HEK293T (cell line): ENCODE measurements at regions not wholly inside any gene's neighbourhood (a gene's known extent, or its start where the extent isn't known, plus 50 kb on each side); places are given as distances from the start of the nearest gene placed in this dataset.

Experiments
- ARNT ChIP-seq: fragments of 450-650 bp; IDR thresholded peaks from 2 replicates; pipeline ENCODE4 v1.6.1; 2017; ENCODE audit warnings: mild to moderate bottlenecking
- BHLHE40 ChIP-seq: fragments of 450-650 bp; IDR thresholded peaks from 2 replicates; pipeline ENCODE4 v1.6.1; 2016; ENCODE audit warnings: mild to moderate bottlenecking, moderate library complexity, borderline replicate concordance
- CTBP1 ChIP-seq: fragments of 450-650 bp; IDR thresholded peaks from 2 replicates; pipeline ENCODE4 v1.6.1; 2016; ENCODE audit warnings: borderline replicate concordance
- ELF4 ChIP-seq: fragments of 450-650 bp; IDR thresholded peaks from 2 replicates; pipeline ENCODE4 v1.6.1; 2017; ENCODE audit warnings: antibody characterized with exemption
- FOXA1 ChIP-seq: fragments of 450-650 bp; IDR thresholded peaks from 2 replicates; pipeline ENCODE4 v1.6.1; 2016; ENCODE audit warnings: mild to moderate bottlenecking
- FOXK2 ChIP-seq: fragments of 450-650 bp; IDR thresholded peaks from 2 replicates; pipeline ENCODE4 v1.6.1; 2016; ENCODE audit warnings: mild to moderate bottlenecking
- FOXM1 ChIP-seq: fragments of 450-650 bp; IDR thresholded peaks from 2 replicates; pipeline ENCODE4 v1.6.1; 2017; ENCODE audit warnings: mild to moderate bottlenecking, borderline replicate concordance
- HDGF ChIP-seq: fragments of 450-650 bp; IDR thresholded peaks from 2 replicates; pipeline ENCODE4 v1.6.1; 2017; ENCODE audit warnings: antibody characterized with exemption, borderline replicate concordance
- L3MBTL2 ChIP-seq: fragments of 450-650 bp; conservative IDR thresholded peaks from 2 replicates; pipeline ENCODE4 v1.6.1; 2016; ENCODE audit warnings: mild to moderate bottlenecking
- NFRKB ChIP-seq: fragments of 450-650 bp; IDR thresholded peaks from 2 replicates; pipeline ENCODE4 v1.6.1; 2016; ENCODE audit warnings: mild to moderate bottlenecking, moderate library complexity
- SP1 ChIP-seq: fragments of 450-650 bp; IDR thresholded peaks from 2 replicates; pipeline ENCODE4 v1.6.1; 2017
- SUZ12 ChIP-seq: fragments of 450-650 bp; IDR thresholded peaks from 2 replicates; pipeline ENCODE4 v1.6.1; 2016; ENCODE audit warnings: mild to moderate bottlenecking
- ZNF384 ChIP-seq: fragments of 450-650 bp; IDR thresholded peaks from 2 replicates; pipeline ENCODE4 v1.6.1; 2016
- TF ChIP-seq, protein P1 (sequence below): fragments of 450-650 bp; IDR thresholded peaks from 2 replicates; pipeline ENCODE4 v1.6.1; 2016

DNA sequence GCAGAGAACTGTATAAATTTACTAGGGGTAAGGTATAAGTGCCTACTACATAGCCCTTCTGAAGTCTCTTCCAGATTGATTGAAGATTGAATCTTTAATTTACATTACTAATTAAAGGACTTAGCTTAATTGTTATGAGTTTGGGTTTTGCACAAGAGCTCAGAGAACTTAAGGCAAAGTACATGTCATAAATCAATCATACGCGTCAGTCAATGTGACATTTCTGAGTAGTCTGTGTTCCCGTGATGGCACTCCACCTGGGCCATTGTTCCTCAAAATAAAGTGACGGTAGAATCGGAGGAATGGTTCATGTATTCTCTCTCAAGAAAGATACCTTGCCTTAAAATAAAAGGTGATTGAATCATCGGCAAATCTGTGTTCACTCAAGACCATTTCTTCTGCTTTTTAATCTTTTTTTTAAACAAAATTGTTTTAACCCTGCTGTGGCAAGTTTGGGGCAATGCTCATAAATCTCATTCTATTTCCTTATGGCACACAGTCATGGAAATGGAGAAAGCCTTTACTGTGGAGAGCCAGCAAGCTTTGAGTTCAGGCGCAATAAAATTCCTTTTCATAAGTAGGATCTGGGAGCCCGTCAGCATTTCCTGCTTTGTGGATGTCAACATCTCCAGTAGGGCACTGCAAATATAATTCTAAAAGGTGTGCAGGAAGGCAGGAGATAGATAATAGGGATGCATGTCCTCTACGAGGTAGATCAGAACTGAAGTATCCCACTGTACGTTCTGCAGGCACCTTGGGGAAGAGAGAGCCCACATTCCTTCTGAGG lies 427.4 kb downstream of the GATA3 start:
- TF ChIP-seq HDGF (no peak), FOXA1 (no peak), CTBP1 (no peak), ELF4 (no peak), FOXK2 (no peak), SP1 (no peak), L3MBTL2 (no peak), BHLHE40 (no peak), ZNF384 (no peak), NFRKB (no peak), FOXM1 (no peak), SUZ12 (no peak), ARNT (no peak)
- TF ChIP-seq, protein P1, sequence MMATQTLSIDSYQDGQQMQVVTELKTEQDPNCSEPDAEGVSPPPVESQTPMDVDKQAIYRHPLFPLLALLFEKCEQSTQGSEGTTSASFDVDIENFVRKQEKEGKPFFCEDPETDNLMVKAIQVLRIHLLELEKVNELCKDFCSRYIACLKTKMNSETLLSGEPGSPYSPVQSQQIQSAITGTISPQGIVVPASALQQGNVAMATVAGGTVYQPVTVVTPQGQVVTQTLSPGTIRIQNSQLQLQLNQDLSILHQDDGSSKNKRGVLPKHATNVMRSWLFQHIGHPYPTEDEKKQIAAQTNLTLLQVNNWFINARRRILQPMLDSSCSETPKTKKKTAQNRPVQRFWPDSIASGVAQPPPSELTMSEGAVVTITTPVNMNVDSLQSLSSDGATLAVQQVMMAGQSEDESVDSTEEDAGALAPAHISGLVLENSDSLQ = peak; percentile 84
